GM23338 (cell line): ENCODE measurements at regions not wholly inside any gene's neighbourhood (a gene's known extent, or its start where the extent isn't known, plus 50 kb on each side); places are given as distances from the start of the nearest gene placed in this dataset.

ENCODE experiments used
- ATAC-seq: fragments of 200-7000 bp; cut with Tn5 transposase; 3 replicates; pipeline ENCODE4 v1.9.1; 2020
- DNase-seq: peaks from one replicate; pipeline ENCODE4 v3.0.0-alpha.2; 2015; ENCODE audit warnings: low spot score
- H2AFZ ChIP-seq: fragments of 200-600 bp; sonication (generic); 2 replicates; pipeline ENCODE4 v1.8.0; 2016; ENCODE audit warnings: antibody characterized with exemption, mild to moderate bottlenecking, moderate library complexity
- H3F3A ChIP-seq: fragments of 200-600 bp; sonication (generic); replicated peaks from 2 replicates; pipeline ENCODE4 v1.8.0; 2017; ENCODE audit warnings: antibody characterized with exemption, mixed run types, low read depth
- H3K27ac ChIP-seq: fragments of 200-600 bp; sonication (generic); 2 replicates; pipeline ENCODE4 v1.6.1; 2016; ENCODE audit warnings: low read depth
- H3K27me3 ChIP-seq: fragments of 200-600 bp; sonication (generic); 2 replicates; pipeline ENCODE4 v1.8.0; 2016; ENCODE audit warnings: mild to moderate bottlenecking, mixed run types, moderate library complexity; ENCODE audit not compliant: insufficient read depth
- H3K36me3 ChIP-seq: fragments of 200-600 bp; sonication (generic); 2 replicates; pipeline ENCODE4 v1.8.0; 2016; ENCODE audit warnings: mild to moderate bottlenecking; ENCODE audit not compliant: insufficient read depth
- H3K4me1 ChIP-seq: fragments of 200-600 bp; sonication (generic); 2 replicates; pipeline ENCODE4 v1.8.0; 2016; ENCODE audit warnings: mild to moderate bottlenecking, moderate library complexity; ENCODE audit not compliant: insufficient read depth
- H3K4me2 ChIP-seq: fragments of 200-600 bp; sonication (generic); 2 replicates; pipeline ENCODE4 v1.7.1; 2017; ENCODE audit warnings: mixed run types
- H3K4me3 ChIP-seq: fragments of 200-600 bp; sonication (generic); 2 replicates; pipeline ENCODE4 v1.6.1; 2016; ENCODE audit warnings: mixed run types
- H3K79me2 ChIP-seq: fragments of 200-600 bp; sonication (generic); replicated peaks from 2 replicates; pipeline ENCODE4 v1.8.0; 2017; ENCODE audit warnings: mild to moderate bottlenecking; ENCODE audit not compliant: insufficient read depth
- H3K9me2 ChIP-seq: fragments of 200-600 bp; sonication (generic); 2 replicates; pipeline ENCODE4 v1.8.0; 2017; ENCODE audit not compliant: insufficient read depth
- H4K20me1 ChIP-seq: fragments of 200-600 bp; sonication (generic); replicated peaks from 2 replicates; pipeline ENCODE4 v1.8.0; 2017; ENCODE audit warnings: mild to moderate bottlenecking; ENCODE audit not compliant: insufficient read depth
- H3K27ac Mint-ChIP-seq: 2 replicates; pipeline ENCODE4 v1.8.0; 2020; ENCODE audit warnings: inconsistent platforms, mild to moderate bottlenecking, moderate library complexity, mixed read lengths
- H3K27me3 Mint-ChIP-seq: 3 replicates; pipeline ENCODE4 v1.8.0; 2022; ENCODE audit warnings: low read depth, mild to moderate bottlenecking, moderate library complexity, mixed read lengths, inconsistent platforms; ENCODE audit not compliant: insufficient read depth, poor library complexity
- H3K36me3 Mint-ChIP-seq: 3 replicates; pipeline ENCODE4 v1.8.0; 2021; ENCODE audit warnings: low read depth, mild to moderate bottlenecking, inconsistent platforms, moderate library complexity, mixed read lengths
- H3K4me1 Mint-ChIP-seq: 3 replicates; pipeline ENCODE4 v1.8.0; 2020; ENCODE audit warnings: mild to moderate bottlenecking, inconsistent platforms, mixed read lengths
- H3K4me3 Mint-ChIP-seq: 3 replicates; pipeline ENCODE4 v1.8.0; 2021; ENCODE audit warnings: moderate library complexity, mild to moderate bottlenecking, inconsistent platforms, mixed read lengths
- H3K9me3 Mint-ChIP-seq: 3 replicates; pipeline ENCODE4 v1.8.0; 2020; ENCODE audit warnings: moderate library complexity, mild to moderate bottlenecking, inconsistent platforms, mixed read lengths
- CREB1 ChIP-seq: fragments of 250-450 bp; sonication (Bioruptor Pico); IDR thresholded peaks from 2 replicates; pipeline ENCODE4 v1.5.0; 2020; ENCODE audit warnings: low read depth, mild to moderate bottlenecking, moderate library complexity
- EZH2 ChIP-seq: fragments of 200-600 bp; sonication (generic); IDR thresholded peaks from one replicate; pipeline ENCODE4 v1.8.0; 2017; ENCODE audit warnings: antibody characterized with exemption, mild to moderate bottlenecking, low read depth; ENCODE audit not compliant: unreplicated experiment
- EZH2phosphoT487 ChIP-seq: fragments of 200-600 bp; sonication (generic); IDR thresholded peaks from one replicate; pipeline ENCODE4 v1.8.1; 2018; ENCODE audit warnings: antibody characterized with exemption; ENCODE audit not compliant: unreplicated experiment
- JUNB ChIP-seq: IDR thresholded peaks from one replicate; pipeline ENCODE4 v1.6.1; 2016; ENCODE audit warnings: antibody characterized with exemption; ENCODE audit not compliant: unreplicated experiment
- NANOG ChIP-seq: IDR thresholded peaks from 2 replicates; pipeline ENCODE4 v1.6.1; 2016; ENCODE audit warnings: antibody characterized with exemption, borderline replicate concordance
- POLR2AphosphoS5 ChIP-seq: IDR thresholded peaks from 2 replicates; pipeline ENCODE4 v1.6.1; 2016; ENCODE audit warnings: antibody characterized with exemption, low read depth
- STAT1 ChIP-seq: IDR thresholded peaks from one replicate; pipeline ENCODE4 v1.6.1; 2016; ENCODE audit warnings: antibody characterized with exemption; ENCODE audit not compliant: unreplicated experiment
- ZNF114 ChIP-seq: fragments of 250-450 bp; sonication (Bioruptor Pico); IDR thresholded peaks from 2 replicates; pipeline ENCODE4 v1.5.0; 2020; ENCODE audit warnings: mild to moderate bottlenecking, moderate library complexity
- ZNF331 ChIP-seq: fragments of 250-450 bp; sonication (Bioruptor Pico); IDR thresholded peaks from 2 replicates; pipeline ENCODE4 v1.5.0; 2020; ENCODE audit warnings: low read depth, mild to moderate bottlenecking, moderate library complexity
- TF ChIP-seq, protein P1 (sequence below): fragments of 250-450 bp; sonication (Bioruptor Pico); IDR thresholded peaks from 2 replicates; pipeline ENCODE4 v1.5.0; 2020; ENCODE audit warnings: mild to moderate bottlenecking, moderate library complexity
- TF ChIP-seq, protein P2 (sequence below): IDR thresholded peaks from 2 replicates; pipeline ENCODE4 v1.6.1; 2016; ENCODE audit warnings: antibody characterized with exemption
- TF ChIP-seq, protein P3 (sequence below), 2 experiments: fragments of 200-600 bp in 1 of 2; sonication (generic) in 1 of 2; conservative IDR thresholded peaks; 2 replicates each; pipeline versions ENCODE4 v1.5.1 to v1.6.1; 2016 to 2017; ENCODE audit warnings: antibody characterized with exemption in 2 of 2, low read depth in 2 of 2, mild to moderate bottlenecking in 2 of 2, moderate library complexity in 1 of 2
- TF ChIP-seq, protein P4 (sequence below): IDR thresholded peaks from one replicate; pipeline ENCODE4 v1.6.1; 2018; ENCODE audit warnings: antibody characterized with exemption; ENCODE audit not compliant: unreplicated experiment

DNA sequence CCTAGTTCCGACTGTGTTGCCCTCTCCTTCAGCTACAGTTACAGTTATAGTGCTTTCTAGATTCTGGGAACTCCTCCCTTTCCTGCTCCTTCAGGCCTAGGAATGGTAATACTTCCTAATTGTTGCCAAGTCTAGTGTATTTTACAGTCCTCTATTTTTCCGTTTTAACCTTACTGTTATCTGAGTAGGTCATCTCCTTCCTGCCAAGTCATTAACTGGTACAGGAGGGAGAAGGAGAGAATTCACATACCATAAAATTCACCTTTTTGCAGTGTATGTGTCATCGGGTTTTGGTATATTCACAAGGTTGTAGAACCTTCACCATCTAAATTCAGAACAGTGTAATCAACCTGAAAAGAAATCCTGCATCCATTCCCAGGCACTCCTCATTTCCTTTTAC lies 335.4 kb upstream of the MEF2C start:
- ATAC-seq, result no peak
- no peak overlapping the region for H3K4me3 ChIP-seq
- no peak overlapping the region for H3K27ac ChIP-seq
- H3K9me2 ChIP-seq, result 0 out of 2 replicates have a peak, but pooled peaks cover 8% of the 10 kb centered on the region
- H3K79me2 ChIP-seq, result no peaks in the 10 kb centered on the region
- H3K4me1 ChIP-seq, result peaks cover 6% of the 10 kb centered on the region; the same call in 1 of the 2 replicates
- no peak overlapping the region for H2AFZ ChIP-seq
- Mint-ChIP-seq H3K9me3 (no peaks in the 10 kb centered on the region), H3K4me1 (peaks cover 11% of the 10 kb centered on the region; the same call in 2 of the 3 replicates), H3K4me3 (no peak overlapping the region), H3K36me3 (no peaks in the 10 kb centered on the region), H3K27me3 (no peaks in the 10 kb centered on the region), H3K27ac (no peak overlapping the region)
- H3K27me3 ChIP-seq, result no peaks in the 10 kb centered on the region
- no peak for DNase-seq
- TF ChIP-seq, protein P1, sequence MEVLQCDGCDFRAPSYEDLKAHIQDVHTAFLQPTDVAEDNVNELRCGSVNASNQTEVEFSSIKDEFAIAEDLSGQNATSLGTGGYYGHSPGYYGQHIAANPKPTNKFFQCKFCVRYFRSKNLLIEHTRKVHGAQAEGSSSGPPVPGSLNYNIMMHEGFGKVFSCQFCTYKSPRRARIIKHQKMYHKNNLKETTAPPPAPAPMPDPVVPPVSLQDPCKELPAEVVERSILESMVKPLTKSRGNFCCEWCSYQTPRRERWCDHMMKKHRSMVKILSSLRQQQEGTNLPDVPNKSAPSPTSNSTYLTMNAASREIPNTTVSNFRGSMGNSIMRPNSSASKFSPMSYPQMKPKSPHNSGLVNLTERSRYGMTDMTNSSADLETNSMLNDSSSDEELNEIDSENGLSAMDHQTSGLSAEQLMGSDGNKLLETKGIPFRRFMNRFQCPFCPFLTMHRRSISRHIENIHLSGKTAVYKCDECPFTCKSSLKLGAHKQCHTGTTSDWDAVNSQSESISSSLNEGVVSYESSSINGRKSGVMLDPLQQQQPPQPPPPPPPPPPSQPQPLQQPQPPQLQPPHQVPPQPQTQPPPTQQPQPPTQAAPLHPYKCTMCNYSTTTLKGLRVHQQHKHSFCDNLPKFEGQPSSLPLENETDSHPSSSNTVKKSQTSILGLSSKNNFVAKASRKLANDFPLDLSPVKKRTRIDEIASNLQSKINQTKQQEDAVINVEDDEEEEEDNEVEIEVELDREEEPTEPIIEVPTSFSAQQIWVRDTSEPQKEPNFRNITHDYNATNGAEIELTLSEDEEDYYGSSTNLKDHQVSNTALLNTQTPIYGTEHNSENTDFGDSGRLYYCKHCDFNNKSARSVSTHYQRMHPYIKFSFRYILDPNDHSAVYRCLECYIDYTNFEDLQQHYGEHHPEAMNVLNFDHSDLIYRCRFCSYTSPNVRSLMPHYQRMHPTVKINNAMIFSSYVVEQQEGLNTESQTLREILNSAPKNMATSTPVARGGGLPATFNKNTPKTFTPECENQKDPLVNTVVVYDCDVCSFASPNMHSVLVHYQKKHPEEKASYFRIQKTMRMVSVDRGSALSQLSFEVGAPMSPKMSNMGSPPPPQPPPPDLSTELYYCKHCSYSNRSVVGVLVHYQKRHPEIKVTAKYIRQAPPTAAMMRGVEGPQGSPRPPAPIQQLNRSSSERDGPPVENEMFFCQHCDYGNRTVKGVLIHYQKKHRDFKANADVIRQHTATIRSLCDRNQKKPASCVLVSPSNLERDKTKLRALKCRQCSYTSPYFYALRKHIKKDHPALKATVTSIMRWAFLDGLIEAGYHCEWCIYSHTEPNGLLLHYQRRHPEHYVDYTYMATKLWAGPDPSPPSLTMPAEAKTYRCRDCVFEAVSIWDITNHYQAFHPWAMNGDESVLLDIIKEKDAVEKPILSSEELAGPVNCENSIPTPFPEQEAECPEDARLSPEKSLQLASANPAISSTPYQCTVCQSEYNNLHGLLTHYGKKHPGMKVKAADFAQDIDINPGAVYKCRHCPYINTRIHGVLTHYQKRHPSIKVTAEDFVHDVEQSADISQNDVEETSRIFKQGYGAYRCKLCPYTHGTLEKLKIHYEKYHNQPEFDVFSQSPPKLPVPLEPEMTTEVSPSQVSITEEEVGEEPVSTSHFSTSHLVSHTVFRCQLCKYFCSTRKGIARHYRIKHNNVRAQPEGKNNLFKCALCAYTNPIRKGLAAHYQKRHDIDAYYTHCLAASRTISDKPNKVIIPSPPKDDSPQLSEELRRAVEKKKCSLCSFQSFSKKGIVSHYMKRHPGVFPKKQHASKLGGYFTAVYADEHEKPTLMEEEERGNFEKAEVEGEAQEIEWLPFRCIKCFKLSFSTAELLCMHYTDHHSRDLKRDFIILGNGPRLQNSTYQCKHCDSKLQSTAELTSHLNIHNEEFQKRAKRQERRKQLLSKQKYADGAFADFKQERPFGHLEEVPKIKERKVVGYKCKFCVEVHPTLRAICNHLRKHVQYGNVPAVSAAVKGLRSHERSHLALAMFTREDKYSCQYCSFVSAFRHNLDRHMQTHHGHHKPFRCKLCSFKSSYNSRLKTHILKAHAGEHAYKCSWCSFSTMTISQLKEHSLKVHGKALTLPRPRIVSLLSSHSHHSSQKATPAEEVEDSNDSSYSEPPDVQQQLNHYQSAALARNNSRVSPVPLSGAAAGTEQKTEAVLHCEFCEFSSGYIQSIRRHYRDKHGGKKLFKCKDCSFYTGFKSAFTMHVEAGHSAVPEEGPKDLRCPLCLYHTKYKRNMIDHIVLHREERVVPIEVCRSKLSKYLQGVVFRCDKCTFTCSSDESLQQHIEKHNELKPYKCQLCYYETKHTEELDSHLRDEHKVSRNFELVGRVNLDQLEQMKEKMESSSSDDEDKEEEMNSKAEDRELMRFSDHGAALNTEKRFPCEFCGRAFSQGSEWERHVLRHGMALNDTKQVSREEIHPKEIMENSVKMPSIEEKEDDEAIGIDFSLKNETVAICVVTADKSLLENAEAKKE (CRISPR knock-in tag), result no peak
- TF ChIP-seq STAT1 (no peak), ZNF331 (CRISPR knock-in tag) (no peak), EZH2phosphoT487 (no peak), ZNF114 (CRISPR knock-in tag) (no peak), CREB1 (CRISPR knock-in tag) (no peak), EZH2 (no peak), NANOG (no peak), JUNB (no peak), POLR2AphosphoS5 (no peak)
- TF ChIP-seq, protein P2, sequence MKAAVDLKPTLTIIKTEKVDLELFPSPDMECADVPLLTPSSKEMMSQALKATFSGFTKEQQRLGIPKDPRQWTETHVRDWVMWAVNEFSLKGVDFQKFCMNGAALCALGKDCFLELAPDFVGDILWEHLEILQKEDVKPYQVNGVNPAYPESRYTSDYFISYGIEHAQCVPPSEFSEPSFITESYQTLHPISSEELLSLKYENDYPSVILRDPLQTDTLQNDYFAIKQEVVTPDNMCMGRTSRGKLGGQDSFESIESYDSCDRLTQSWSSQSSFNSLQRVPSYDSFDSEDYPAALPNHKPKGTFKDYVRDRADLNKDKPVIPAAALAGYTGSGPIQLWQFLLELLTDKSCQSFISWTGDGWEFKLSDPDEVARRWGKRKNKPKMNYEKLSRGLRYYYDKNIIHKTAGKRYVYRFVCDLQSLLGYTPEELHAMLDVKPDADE, result no peak
- TF ChIP-seq, protein P3, sequence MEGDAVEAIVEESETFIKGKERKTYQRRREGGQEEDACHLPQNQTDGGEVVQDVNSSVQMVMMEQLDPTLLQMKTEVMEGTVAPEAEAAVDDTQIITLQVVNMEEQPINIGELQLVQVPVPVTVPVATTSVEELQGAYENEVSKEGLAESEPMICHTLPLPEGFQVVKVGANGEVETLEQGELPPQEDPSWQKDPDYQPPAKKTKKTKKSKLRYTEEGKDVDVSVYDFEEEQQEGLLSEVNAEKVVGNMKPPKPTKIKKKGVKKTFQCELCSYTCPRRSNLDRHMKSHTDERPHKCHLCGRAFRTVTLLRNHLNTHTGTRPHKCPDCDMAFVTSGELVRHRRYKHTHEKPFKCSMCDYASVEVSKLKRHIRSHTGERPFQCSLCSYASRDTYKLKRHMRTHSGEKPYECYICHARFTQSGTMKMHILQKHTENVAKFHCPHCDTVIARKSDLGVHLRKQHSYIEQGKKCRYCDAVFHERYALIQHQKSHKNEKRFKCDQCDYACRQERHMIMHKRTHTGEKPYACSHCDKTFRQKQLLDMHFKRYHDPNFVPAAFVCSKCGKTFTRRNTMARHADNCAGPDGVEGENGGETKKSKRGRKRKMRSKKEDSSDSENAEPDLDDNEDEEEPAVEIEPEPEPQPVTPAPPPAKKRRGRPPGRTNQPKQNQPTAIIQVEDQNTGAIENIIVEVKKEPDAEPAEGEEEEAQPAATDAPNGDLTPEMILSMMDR (conservative IDR thresholded peaks at IDR 0.05; ENCODE audit: low read depth in 2 of 2), result no peak
- TF ChIP-seq, protein P4, sequence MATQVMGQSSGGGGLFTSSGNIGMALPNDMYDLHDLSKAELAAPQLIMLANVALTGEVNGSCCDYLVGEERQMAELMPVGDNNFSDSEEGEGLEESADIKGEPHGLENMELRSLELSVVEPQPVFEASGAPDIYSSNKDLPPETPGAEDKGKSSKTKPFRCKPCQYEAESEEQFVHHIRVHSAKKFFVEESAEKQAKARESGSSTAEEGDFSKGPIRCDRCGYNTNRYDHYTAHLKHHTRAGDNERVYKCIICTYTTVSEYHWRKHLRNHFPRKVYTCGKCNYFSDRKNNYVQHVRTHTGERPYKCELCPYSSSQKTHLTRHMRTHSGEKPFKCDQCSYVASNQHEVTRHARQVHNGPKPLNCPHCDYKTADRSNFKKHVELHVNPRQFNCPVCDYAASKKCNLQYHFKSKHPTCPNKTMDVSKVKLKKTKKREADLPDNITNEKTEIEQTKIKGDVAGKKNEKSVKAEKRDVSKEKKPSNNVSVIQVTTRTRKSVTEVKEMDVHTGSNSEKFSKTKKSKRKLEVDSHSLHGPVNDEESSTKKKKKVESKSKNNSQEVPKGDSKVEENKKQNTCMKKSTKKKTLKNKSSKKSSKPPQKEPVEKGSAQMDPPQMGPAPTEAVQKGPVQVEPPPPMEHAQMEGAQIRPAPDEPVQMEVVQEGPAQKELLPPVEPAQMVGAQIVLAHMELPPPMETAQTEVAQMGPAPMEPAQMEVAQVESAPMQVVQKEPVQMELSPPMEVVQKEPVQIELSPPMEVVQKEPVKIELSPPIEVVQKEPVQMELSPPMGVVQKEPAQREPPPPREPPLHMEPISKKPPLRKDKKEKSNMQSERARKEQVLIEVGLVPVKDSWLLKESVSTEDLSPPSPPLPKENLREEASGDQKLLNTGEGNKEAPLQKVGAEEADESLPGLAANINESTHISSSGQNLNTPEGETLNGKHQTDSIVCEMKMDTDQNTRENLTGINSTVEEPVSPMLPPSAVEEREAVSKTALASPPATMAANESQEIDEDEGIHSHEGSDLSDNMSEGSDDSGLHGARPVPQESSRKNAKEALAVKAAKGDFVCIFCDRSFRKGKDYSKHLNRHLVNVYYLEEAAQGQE, result no peak
- no peak overlapping the region for H3K4me2 ChIP-seq
- no peaks in the 10 kb centered on the region for H4K20me1 ChIP-seq
- no peaks in the 10 kb centered on the region for H3K36me3 ChIP-seq
- no peaks in the 10 kb centered on the region for H3F3A ChIP-seq
